ENCODE measurements at regions not wholly inside any gene's neighbourhood (a gene's known extent, or its start where the extent isn't known, plus 50 kb on each side); places are given as distances from the start of the nearest gene placed in this dataset.
"Not testable (repeated sequence)": the region's sequence is repeated elsewhere in the genome, so short reads cannot be mapped to it uniquely, and the experiment has no call there.

DNA sequence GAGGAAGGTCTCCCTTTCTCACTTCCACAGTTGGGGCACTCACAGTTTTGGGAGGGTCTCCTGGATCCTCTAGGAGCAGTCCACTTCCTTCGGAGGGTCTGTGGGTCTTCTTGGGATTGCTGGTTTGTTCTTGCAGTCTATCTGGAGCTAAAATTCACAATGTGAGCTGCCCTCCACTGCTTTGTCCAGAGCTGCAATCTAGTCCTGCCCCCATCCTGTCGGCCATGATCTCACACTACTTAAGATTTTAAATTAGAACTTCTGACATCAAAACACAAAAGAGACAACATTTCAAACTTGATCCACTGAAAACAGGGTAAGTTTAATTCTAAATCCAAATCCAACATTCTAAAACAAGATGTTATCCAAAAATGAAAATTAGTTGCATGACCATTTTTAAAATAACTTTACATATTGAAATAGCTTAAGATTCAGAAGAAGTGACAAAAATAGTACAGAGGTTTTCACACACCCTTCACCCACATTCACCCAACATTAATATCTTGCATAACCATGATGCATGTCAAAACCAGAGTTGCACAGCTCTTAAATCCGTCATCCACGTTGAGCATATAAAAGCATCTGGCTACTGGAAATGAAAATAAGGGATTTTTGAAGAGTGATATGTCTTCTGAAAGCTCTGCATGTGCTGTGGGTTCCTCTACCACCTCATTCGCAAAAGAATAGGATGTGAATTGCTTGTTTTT is 113.7 kb upstream of the EPB41L4A start:
- Histone ChIP-seq H3K4me1 (peaks cover 7 to 18% (median 14%) of the 10 kb centered on the region in 10 experiments), H3K36me3 (no peaks in the 10 kb centered on the region), H3K4me2 (peak overlapping the region; percentile 25 to 60 (median 44); a peak in 19 of 22 replicates), H3K27ac (no peak overlapping the region), H3K4me3 (no peak overlapping the region), H3K9ac (no peak overlapping the region), H4K20me1 (no peaks in the 10 kb centered on the region), H3K27me3 (no peaks in the 10 kb centered on the region), H3K9me3 (replicated peaks in 1 of 11) (no peaks in the 10 kb centered on the region)
- no peak for TF ChIP-seq Cebpa-rat (IDR thresholded peaks at IDR 0.05)

DNA sequence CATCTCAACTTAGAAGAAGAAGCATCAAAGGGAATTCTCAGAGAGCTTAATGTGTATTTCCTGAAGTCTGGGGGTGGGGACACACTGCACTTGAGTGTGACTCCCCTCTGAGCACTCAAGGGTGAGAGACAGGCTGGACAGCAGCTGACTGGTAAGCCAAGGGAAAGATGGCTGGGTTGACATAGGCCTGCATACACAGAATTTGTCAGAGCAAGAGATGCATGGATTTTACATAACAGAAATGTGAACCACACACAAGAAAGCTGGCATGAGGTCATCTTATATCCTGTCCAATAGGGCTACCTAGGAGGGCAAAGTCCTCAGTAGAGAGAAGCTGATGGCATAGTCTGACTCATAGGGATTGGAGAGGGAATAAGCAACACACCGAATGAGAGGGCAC is 114.3 kb upstream of the EPB41L4A start:
- H3K9ac ChIP-seq, result no peak overlapping the region
- no peaks in the 10 kb centered on the region for H3K9me3 ChIP-seq (replicated peaks in 1 of 11)
- H3K4me3 ChIP-seq, result no peak overlapping the region
- peak overlapping the region in 10 of 11 experiments; percentile 22 to 60 (median 46); a peak in 17 of 22 replicates for H3K4me2 ChIP-seq
- no peak for TF ChIP-seq Cebpa-rat (IDR thresholded peaks at IDR 0.05)
- H3K4me1 ChIP-seq, result peaks cover 7 to 18% (median 14%) of the 10 kb centered on the region in 10 experiments
- no peaks in the 10 kb centered on the region for H3K36me3 ChIP-seq
- no peaks in the 10 kb centered on the region for H4K20me1 ChIP-seq
- no peak overlapping the region for H3K27ac ChIP-seq
- no peaks in the 10 kb centered on the region for H3K27me3 ChIP-seq

GRCh38 chr5:112534067-112534583 is 115.0 kb upstream of the EPB41L4A start:
- H3K4me2 ChIP-seq, result 0 out of 22 replicates have a peak overlapping the region, but pooled peaks of 2 of the 11 experiments have one; percentile 2 to 26

GRCh38 chr5:112534611-112535255 is 115.7 kb upstream of the EPB41L4A start:
- Histone ChIP-seq H3K4me3 (no peak overlapping the region), H4K20me1 (no peaks in the 10 kb centered on the region), H3K36me3 (no peaks in the 10 kb centered on the region), H3K4me1 (peaks cover 7 to 18% (median 15%) of the 10 kb centered on the region in 10 experiments), H3K9ac (no peak overlapping the region), H3K27ac (no peak overlapping the region), H3K27me3 (no peaks in the 10 kb centered on the region), H3K9me3 (replicated peaks in 1 of 11) (no peaks in the 10 kb centered on the region), H3K4me2 (0 out of 22 replicates have a peak overlapping the region, but pooled peaks of 2 of the 11 experiments have one; percentile 2 to 26)
- TF ChIP-seq Cebpa-rat (IDR thresholded peaks at IDR 0.05), result no peak

More at GRCh38 chr5:112534067-112534583, 115.0 kb upstream of the EPB41L4A start:
- no peaks in the 10 kb centered on the region for H3K27me3 ChIP-seq
- no peaks in the 10 kb centered on the region for H4K20me1 ChIP-seq
- no peak overlapping the region for H3K27ac ChIP-seq
- peaks cover 7 to 18% (median 14%) of the 10 kb centered on the region in 10 experiments for H3K4me1 ChIP-seq
- TF ChIP-seq Cebpa-rat (IDR thresholded peaks at IDR 0.05), result no peak
- H3K9ac ChIP-seq, result no peak overlapping the region
- H3K9me3 ChIP-seq (replicated peaks in 1 of 11), result no peaks in the 10 kb centered on the region
- H3K4me3 ChIP-seq, result no peak overlapping the region
- H3K36me3 ChIP-seq, result no peaks in the 10 kb centered on the region

DNA sequence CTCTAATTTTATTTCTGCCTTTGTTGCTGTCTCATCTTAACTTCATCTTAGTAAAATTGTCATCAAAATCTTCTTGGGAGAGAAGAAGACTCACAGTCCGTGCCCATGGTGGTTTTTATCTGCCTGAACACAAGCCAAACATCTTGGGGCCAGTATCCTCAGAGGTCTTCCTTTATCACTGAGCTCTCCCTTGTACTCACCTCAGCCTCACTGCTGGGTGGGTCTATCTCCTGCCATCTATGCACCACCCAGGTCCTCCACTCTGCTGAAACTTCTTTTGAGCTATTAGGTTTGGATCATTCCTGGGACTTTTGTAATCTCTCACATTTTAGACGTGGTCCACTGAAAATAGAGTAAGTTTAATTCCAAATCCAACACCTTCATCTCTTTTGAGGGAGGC is 116.3 kb upstream of the EPB41L4A start:
- Histone ChIP-seq H3K36me3 (no peaks in the 10 kb centered on the region), H3K27ac (no peak overlapping the region), H3K4me2 (no peak overlapping the region), H3K4me1 (peaks cover 7 to 18% (median 15%) of the 10 kb centered on the region in 10 experiments), H3K9ac (no peak overlapping the region), H3K9me3 (replicated peaks in 1 of 11) (no peaks in the 10 kb centered on the region), H3K4me3 (no peak overlapping the region), H3K27me3 (no peaks in the 10 kb centered on the region), H4K20me1 (no peaks in the 10 kb centered on the region)
- TF ChIP-seq Cebpa-rat (IDR thresholded peaks at IDR 0.05), result no peak

DNA sequence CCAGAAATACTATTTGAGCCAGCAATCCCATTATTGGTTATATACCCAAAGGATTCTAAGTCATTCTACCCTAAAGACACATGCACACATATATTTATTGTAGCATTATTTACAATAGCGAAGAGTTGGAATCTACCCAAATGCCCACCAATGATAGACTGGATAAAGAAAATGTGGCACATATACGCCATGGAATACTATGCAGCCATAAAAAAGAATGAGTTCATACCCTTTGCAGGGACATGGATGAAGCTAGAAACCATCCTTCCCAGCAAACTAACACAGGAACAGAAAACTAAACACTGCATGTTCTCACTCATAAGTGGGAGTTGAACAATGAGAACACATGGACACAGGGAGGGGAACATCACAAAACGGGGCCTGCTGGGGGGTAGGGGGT is 125.5 kb upstream of the EPB41L4A start:
- not testable (repeated sequence) for H3K9ac ChIP-seq; H3K4me2 ChIP-seq; H3K4me3 ChIP-seq; H3K36me3 ChIP-seq; H3K4me1 ChIP-seq; H3K27ac ChIP-seq; H3K9me3 ChIP-seq (replicated peaks in 1 of 11); H4K20me1 ChIP-seq; H3K27me3 ChIP-seq

GRCh38 chr5:112546946-112547592 is 128.0 kb upstream of the EPB41L4A start:
- Histone ChIP-seq H4K20me1 (no peaks in the 10 kb centered on the region), H3K36me3 (no peaks in the 10 kb centered on the region), H3K9me3 (replicated peaks in 1 of 11) (no peaks in the 10 kb centered on the region), H3K4me3 (no peak overlapping the region), H3K9ac (no peak overlapping the region), H3K27me3 (no peaks in the 10 kb centered on the region), H3K4me2 (no peak overlapping the region), H3K27ac (no peak overlapping the region), H3K4me1 (no peaks in the 10 kb centered on the region)
- no peak for TF ChIP-seq Cebpa-rat (IDR thresholded peaks at IDR 0.05)

GRCh38 chr5:112548246-112548881 is 129.3 kb upstream of the EPB41L4A start:
- Histone ChIP-seq H3K4me3 (no peak overlapping the region), H3K9ac (no peak overlapping the region), H3K36me3 (no peaks in the 10 kb centered on the region), H3K4me1 (no peaks in the 10 kb centered on the region), H3K27ac (no peak overlapping the region), H4K20me1 (no peaks in the 10 kb centered on the region), H3K9me3 (replicated peaks in 1 of 11) (no peaks in the 10 kb centered on the region), H3K27me3 (no peaks in the 10 kb centered on the region), H3K4me2 (no peak overlapping the region)
- TF ChIP-seq Cebpa-rat (IDR thresholded peaks at IDR 0.05), result no peak

DNA sequence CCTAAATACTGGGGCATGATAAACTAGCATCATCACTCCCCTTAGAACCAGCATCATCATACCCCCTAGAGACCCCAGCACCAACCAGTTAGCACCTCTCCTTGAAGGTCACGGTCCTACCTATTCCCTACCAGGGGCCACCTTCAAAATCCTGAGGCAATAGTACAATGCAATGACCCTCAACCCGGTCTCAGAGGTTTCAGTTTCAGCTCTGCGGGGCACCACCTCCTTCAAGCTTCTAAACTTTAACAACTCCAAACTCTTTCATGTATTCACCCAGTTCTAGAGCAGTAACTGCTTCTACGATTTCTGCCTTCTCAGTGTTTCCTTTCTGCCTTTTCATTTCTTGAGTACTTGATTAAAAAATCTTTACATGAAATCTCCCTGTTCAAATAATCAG is 130.1 kb upstream of the EPB41L4A start:
- Histone ChIP-seq H3K27ac (no peak overlapping the region), H4K20me1 (no peaks in the 10 kb centered on the region), H3K27me3 (no peaks in the 10 kb centered on the region), H3K9me3 (replicated peaks in 1 of 11) (no peaks in the 10 kb centered on the region), H3K9ac (no peak overlapping the region), H3K36me3 (no peaks in the 10 kb centered on the region), H3K4me3 (no peak overlapping the region), H3K4me1 (peaks cover 0 to 4% (median under 1%) of the 10 kb centered on the region in 10 experiments; a peak in 4 of 20 replicates), H3K4me2 (no peak overlapping the region)
- no peak for TF ChIP-seq Cebpa-rat (IDR thresholded peaks at IDR 0.05)

Measured in BLaER1 treated with 17β-estradiol and CSF1 and Interleukin-3, amounts not matched to agents 10 nM and 100 nM (cell line).